Heart left ventricle (tissue), 13 donors: ENCODE measurements at regions not wholly inside any gene's neighbourhood (a gene's known extent, or its start where the extent isn't known, plus 50 kb on each side); places are given as distances from the start of the nearest gene placed in this dataset.

Source experiments
- POLR2A ChIP-seq, 2 donors: fragments of 450-650 bp; IDR thresholded peaks; one replicate each; pipeline ENCODE4 v1.6.1; 2017; ENCODE audit warnings: antibody characterized with exemption in 2 of 2, mild to moderate bottlenecking in 2 of 2, moderate library complexity in 2 of 2
- TF ChIP-seq, protein P1 (sequence below), 12 donors: fragments of 200-600 bp; sonication (generic) in 4 of 12; IDR thresholded peaks; one replicate each; pipeline versions ENCODE4 v1.5.0 to v1.8.0; 2018 to 2022; ENCODE audit warnings: antibody characterized with exemption in 12 of 12, mild to moderate bottlenecking in 5 of 12
- donor health status: ischemic (EF 13 %, LVEDD 7.1; RV severe dilation, severe dysfunction).
- donor health status: DM: no; HTN: yes; CAD: no.
- donor health status: DM: no; HTN: no; CAD: no.
- donor health status: ischemic (EF 25% LVEDD 6.9; RV normal size, moderate dysfunction).
- donor health status: ischemic (EF 25% LVEDD 5.7; RV mildly dilated, moderate dysfunction).
- donor health status: ischemic (EF 35%, LVEDD 5.7; RV mildly dilated, moderate dysfunction).
- donor health status: nonischemic (EF 11% LVEDD 7.7; RV severe dilation, severe dysfunction).
- donor health status: DM: yes; HTN: yes; CAD: no.
- donor health status: PGD.
- donor health status: ischemic (EF 29% LVEDD 5.4; RV normal size, mild dysfunction).
- donor health status: nonischemic (EF 23%, LVEDD 6.1; RV moderate dilation, normal function).

DNA sequence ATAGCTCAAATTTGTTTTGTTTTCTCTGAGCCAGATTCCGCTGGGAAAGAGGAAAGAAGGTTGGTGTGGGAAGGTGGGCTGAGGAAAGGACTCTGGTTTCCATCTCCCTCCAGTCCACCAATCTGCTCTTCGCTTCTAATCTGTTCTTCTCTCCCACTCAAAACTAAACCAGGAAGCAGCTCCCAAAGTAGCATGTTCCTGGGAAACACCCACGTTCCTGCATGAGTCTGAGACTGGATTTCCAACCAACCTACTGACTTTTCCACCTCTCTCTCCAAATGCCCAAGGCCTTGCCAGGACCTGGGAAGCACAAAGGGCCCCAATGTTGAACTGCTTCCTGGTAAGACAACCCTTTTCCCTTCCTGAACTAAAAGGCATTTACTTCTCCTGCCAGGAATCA lies 110.2 kb downstream of the WT1 start:
- TF ChIP-seq, protein P1, sequence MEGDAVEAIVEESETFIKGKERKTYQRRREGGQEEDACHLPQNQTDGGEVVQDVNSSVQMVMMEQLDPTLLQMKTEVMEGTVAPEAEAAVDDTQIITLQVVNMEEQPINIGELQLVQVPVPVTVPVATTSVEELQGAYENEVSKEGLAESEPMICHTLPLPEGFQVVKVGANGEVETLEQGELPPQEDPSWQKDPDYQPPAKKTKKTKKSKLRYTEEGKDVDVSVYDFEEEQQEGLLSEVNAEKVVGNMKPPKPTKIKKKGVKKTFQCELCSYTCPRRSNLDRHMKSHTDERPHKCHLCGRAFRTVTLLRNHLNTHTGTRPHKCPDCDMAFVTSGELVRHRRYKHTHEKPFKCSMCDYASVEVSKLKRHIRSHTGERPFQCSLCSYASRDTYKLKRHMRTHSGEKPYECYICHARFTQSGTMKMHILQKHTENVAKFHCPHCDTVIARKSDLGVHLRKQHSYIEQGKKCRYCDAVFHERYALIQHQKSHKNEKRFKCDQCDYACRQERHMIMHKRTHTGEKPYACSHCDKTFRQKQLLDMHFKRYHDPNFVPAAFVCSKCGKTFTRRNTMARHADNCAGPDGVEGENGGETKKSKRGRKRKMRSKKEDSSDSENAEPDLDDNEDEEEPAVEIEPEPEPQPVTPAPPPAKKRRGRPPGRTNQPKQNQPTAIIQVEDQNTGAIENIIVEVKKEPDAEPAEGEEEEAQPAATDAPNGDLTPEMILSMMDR (IDR thresholded peaks at IDR 0.05) = no peak
- no peak for TF ChIP-seq POLR2A (IDR thresholded peaks at IDR 0.05)
